WI38 (cell line): ENCODE measurements at regions not wholly inside any gene's neighbourhood (a gene's known extent, or its start where the extent isn't known, plus 50 kb on each side); places are given as distances from the start of the nearest gene placed in this dataset.

Source experiments
- H3K4me3 ChIP-seq: 2 replicates; pipeline ENCODE4 v1.5.1; 2011; ENCODE audit warnings: low read depth, mild to moderate bottlenecking, control low read depth, low read length
- TF ChIP-seq, protein P1 (sequence below): IDR thresholded peaks from 2 replicates; pipeline ENCODE4 v1.5.1; 2012; ENCODE audit warnings: low read depth, mild to moderate bottlenecking, control low read depth, low read length

DNA sequence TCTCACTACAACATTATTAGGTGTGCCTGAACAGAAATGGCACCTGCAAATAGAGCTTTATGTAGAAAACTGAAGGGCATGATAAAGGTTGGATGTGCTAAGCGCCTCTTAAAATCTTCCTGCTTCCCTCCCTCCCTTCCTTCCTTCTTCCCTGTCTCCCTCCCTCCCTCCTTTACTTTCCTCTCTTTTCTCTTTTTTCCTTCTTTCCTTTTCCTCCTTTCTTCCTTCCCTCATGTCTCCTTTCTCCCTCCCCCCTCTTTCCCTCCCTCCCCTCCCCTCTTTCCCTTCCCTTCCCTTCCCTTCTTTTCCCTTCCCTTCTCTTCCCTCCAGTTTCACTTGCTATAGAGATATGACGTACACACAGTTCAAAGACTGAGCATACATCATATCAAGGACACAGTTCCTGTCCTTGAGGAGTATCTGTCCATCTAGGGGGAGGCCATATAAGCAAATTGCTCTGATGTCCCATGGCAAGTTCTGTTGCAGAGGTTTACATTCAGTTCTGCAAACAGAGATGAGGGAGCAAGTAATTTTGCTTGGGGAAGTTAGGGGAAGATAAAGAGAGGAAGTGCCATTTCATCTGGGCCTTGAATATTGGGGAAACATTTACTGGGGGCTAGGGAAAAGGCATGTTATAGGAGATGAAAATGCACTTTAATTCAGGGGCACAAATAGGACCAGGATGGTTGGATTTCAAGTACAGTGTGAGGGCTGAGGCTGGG, 79.0 kb upstream of the EEF1E1 start:
- no peak overlapping the region for H3K4me3 ChIP-seq
- TF ChIP-seq, protein P1, sequence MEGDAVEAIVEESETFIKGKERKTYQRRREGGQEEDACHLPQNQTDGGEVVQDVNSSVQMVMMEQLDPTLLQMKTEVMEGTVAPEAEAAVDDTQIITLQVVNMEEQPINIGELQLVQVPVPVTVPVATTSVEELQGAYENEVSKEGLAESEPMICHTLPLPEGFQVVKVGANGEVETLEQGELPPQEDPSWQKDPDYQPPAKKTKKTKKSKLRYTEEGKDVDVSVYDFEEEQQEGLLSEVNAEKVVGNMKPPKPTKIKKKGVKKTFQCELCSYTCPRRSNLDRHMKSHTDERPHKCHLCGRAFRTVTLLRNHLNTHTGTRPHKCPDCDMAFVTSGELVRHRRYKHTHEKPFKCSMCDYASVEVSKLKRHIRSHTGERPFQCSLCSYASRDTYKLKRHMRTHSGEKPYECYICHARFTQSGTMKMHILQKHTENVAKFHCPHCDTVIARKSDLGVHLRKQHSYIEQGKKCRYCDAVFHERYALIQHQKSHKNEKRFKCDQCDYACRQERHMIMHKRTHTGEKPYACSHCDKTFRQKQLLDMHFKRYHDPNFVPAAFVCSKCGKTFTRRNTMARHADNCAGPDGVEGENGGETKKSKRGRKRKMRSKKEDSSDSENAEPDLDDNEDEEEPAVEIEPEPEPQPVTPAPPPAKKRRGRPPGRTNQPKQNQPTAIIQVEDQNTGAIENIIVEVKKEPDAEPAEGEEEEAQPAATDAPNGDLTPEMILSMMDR, result no peak

DNA sequence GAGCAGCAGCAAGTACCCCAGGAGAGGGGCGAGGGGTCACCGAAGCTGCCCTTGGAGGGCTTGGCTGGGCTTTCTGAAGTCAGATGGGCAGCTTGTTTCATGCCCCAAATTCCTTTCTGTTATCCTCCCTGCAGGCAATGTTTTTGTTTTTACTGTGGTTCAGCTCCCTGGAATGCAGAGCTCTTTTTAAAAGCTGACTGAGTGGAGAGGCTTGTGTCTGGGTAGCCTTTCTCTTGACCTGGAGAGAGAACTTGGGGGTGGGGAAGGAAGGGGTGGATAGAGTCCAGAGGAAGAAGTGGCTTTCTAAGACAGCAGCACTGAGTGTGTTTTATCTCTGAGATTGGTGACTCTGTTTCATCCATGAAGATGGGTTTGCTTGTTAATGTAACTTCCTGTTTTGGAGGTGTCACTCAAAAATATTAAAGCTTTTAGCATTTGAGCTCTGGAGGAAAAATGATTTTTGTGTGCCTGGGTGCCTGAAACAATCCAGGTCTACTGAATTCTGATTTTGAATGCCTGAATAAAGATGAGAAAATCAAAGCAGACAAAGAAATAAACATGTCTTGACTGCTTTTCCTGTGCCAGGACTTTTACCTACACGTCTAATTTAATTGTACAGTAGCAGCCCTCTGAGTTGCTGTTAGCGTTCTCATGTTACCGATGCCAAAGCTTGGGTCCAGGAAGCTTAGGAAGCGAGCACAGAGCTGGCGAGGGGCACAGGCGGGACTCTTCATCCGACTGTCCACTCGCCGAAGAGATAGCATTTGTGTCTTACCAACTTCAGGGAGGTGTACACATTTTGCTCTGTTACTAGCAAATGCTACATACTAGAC, 78.2 kb upstream of the EEF1E1 start:
- no peak overlapping the region for H3K4me3 ChIP-seq
- TF ChIP-seq, protein P1, result no peak

DNA sequence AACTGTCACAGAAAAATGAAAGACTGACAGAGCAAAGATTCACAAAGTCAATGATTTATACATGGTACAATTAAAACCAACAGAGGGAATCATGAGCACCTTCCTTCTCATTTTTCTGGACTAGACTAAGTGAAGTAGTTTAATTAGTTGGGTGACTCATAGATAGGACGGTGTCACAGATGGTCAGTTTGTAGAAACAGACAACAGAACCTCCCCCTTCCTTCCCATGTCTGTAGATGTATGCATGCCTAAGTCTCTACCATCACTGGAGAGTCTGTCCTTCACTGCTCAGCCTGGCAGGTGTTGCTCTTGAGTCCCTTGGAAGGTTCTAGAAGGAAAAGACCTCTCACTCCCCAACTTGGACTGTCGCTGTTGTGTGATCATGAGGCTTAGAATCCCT, 75.4 kb upstream of the EEF1E1 start:
- TF ChIP-seq, protein P1, result no peak
- no peak overlapping the region for H3K4me3 ChIP-seq

DNA sequence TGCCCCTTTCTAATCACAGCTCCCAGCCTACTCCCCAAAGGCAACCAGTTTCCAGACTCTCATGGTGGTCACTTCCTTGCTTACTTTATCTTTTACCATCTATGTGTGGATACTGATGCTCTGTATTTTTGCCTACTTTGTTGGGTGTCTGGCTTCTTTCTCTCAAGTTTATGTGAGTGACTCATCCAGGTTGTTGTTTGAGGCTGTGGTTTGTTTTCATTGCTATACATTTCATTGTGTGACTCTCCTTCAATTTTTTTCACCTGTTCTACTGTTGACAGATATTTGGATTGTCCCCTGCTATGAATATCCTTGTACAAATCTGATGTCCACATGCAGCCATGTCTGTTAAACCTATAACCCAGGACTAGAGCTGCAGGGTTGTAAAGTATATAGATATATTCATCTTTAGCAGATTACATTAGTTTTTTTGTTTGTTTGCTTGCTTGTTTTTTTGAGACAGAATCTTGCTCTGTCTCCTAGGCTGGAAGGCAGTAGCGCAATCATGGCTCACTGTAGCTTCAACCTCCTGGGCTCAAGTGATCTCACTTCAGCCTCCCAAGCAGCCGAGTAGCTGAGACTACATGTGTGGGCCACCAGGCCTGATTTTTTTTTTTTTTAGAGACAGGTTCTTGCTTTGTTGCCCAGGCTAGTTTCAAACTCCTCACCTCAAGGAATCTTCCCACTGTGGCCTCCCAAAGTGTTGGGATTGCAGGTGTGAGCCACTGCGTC, 72.9 kb upstream of the EEF1E1 start:
- TF ChIP-seq, protein P1, result no peak
- H3K4me3 ChIP-seq, result no peak overlapping the region

GRCh38 chr6:8174571-8174970, 72.2 kb upstream of the EEF1E1 start:
- TF ChIP-seq, protein P1, result no peak
- no peak overlapping the region for H3K4me3 ChIP-seq

- no peak overlapping the region for H3K4me3 ChIP-seq
- TF ChIP-seq, protein P1, result no peak
Measured at GRCh38 chr6:8172530-8172929, 70.2 kb upstream of the EEF1E1 start.
